DND-41 (cell line): ENCODE measurements at regions not wholly inside any gene's neighbourhood (a gene's known extent, or its start where the extent isn't known, plus 50 kb on each side); places are given as distances from the start of the nearest gene placed in this dataset.
"Not testable (repeated sequence)": the region's sequence is repeated elsewhere in the genome, so short reads cannot be mapped to it uniquely, and the experiment has no call there.

ENCODE experiments used
- EZH2 ChIP-seq: IDR thresholded peaks from 3 replicates; pipeline ENCODE4 v1.6.1; 2012; ENCODE audit warnings: borderline replicate concordance, low read depth, mild to moderate bottlenecking, moderate library complexity, low read length, inconsistent platforms; ENCODE audit not compliant: severe bottlenecking
- TF ChIP-seq, protein P1 (sequence below): IDR thresholded peaks from 2 replicates; pipeline ENCODE4 v1.5.1; 2012; ENCODE audit warnings: borderline replicate concordance, low read length, moderate library complexity, mild to moderate bottlenecking; ENCODE audit not compliant: poor library complexity, severe bottlenecking; ENCODE audit errors: extremely low read depth

DNA sequence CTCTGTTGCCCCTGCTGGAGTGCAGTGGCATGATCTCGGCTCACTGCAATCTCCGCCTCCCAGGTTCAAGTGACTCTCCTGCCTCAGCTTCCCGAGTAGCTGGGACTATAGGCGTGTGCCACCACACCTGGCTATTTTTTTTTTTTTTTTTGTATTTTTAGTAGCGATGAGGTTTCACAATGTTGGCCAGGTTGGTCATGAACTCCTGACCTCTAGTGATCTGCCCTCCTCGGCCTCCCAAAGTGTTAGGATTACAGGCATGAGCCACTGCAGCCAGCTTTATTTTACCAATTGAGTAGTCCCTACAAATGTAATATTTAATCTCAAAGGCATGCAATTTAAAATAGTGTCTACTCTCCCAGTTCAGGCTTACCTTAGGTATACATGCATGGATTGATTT, 1487.2 kb upstream of the WWC1 start:
- TF ChIP-seq, protein P1, sequence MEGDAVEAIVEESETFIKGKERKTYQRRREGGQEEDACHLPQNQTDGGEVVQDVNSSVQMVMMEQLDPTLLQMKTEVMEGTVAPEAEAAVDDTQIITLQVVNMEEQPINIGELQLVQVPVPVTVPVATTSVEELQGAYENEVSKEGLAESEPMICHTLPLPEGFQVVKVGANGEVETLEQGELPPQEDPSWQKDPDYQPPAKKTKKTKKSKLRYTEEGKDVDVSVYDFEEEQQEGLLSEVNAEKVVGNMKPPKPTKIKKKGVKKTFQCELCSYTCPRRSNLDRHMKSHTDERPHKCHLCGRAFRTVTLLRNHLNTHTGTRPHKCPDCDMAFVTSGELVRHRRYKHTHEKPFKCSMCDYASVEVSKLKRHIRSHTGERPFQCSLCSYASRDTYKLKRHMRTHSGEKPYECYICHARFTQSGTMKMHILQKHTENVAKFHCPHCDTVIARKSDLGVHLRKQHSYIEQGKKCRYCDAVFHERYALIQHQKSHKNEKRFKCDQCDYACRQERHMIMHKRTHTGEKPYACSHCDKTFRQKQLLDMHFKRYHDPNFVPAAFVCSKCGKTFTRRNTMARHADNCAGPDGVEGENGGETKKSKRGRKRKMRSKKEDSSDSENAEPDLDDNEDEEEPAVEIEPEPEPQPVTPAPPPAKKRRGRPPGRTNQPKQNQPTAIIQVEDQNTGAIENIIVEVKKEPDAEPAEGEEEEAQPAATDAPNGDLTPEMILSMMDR: not testable (repeated sequence)
- not testable (repeated sequence) for TF ChIP-seq EZH2
